ENCODE measurements at regions not wholly inside any gene's neighbourhood (a gene's known extent, or its start where the extent isn't known, plus 50 kb on each side); places are given as distances from the start of the nearest gene placed in this dataset.
A peak's percentile ranks its signal among the peaks of the same experiment; 100 is the strongest.

GRCh38 chr3:81363816-81364215 lies 397.6 kb downstream of the GBE1 start:
- no peaks in the 10 kb centered on the region for H3K27me3 ChIP-seq (ENCODE audit: control insufficient read depth, insufficient read depth, low read length)
- H3K36me3 ChIP-seq (ENCODE audit: control insufficient read depth, insufficient read depth, low read length), result no peaks in the 10 kb centered on the region
- no peak for TF ChIP-seq CTCF (IDR thresholded peaks at IDR 0.05; ENCODE audit: insufficient read depth, low read length, severe bottlenecking)
- FAIRE-seq (no peak), DNase-seq (ENCODE audit: low read depth) (no peak)
- no peak overlapping the region for H3K4me3 ChIP-seq (ENCODE audit: low read depth, low read length)

DNA sequence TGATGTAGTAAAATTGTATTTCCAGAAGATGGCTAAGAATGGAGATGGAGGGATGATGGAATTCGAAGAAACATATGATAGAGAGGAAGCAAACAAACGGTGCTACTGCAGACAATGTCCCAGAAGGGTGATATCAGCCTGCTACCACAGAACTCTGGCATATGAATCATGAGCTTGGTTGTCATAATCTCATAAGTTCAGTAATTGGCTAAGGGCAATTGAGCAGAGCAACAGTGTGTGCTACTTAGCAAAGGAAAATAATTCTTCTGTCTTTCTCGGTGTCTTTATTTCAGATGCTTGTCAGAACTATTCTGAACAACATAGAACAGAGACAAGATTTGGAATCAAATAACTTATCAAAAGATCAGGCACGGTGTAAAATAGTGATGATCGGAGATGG lies 407.3 kb downstream of the GBE1 start:
- DNase-seq (ENCODE audit: low read depth), result peak; percentile 8
- Histone ChIP-seq H3K4me3 (ENCODE audit: low read depth, low read length) (no peak overlapping the region), H3K36me3 (ENCODE audit: control insufficient read depth, insufficient read depth, low read length) (no peaks in the 10 kb centered on the region), H3K27me3 (ENCODE audit: control insufficient read depth, insufficient read depth, low read length) (no peaks in the 10 kb centered on the region)
- no peak for FAIRE-seq
- TF ChIP-seq CTCF (IDR thresholded peaks at IDR 0.05; ENCODE audit: insufficient read depth, low read length, severe bottlenecking), result no peak

DNA sequence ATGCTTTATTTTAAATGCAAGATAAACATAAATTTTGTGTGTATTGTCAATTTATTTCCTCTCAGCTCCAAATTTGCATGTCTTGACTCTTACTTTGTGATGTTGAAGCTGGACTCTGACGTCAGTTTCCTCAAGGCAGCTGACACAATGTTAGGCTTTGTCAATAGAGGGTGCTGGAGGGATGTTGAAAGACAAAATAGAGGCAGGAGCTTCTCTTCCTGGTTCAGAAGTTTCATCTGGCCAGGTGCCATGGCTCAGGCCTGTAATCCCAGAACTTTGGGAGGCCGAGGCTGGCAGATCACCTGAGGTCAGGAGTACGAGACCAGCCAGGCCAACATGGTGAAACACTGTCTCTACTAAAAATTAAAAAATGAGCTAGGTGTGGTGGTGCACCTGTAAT lies 408.6 kb downstream of the GBE1 start:
- Histone ChIP-seq H3K4me3 (ENCODE audit: low read depth, low read length) (no peak overlapping the region), H3K27me3 (ENCODE audit: control insufficient read depth, insufficient read depth, low read length) (no peaks in the 10 kb centered on the region), H3K36me3 (ENCODE audit: control insufficient read depth, insufficient read depth, low read length) (no peaks in the 10 kb centered on the region)
- peak; percentile 17 for TF ChIP-seq CTCF (IDR thresholded peaks at IDR 0.05; ENCODE audit: insufficient read depth, low read length, severe bottlenecking)
- DNase-seq (ENCODE audit: low read depth) (peak; percentile 73), FAIRE-seq (no peak)

DNA sequence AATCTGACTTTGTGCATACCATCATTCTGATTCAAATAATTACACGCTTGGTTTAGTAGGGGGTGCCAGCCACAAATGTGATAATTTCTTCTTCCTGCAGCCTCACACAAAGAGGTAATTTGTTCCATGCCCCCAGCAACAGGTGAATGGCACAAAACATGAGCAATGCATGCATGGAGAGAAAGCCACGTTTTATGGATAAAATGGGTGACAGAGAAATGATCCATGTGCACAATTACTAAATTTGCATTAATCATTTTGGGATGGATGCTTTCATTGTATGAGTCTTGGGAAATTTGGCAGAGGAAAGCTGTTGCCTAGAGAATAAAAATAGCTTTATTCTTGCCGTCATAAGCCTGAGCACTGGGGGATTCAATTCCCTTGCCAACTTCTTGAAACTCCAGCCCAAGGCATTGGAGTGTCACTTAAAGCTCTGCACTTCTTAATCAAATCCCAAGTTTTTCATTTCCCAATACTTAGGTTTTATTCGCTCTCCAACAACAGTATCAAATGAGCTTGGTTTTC lies 411.6 kb downstream of the GBE1 start:
- Histone ChIP-seq H3K27me3 (ENCODE audit: control insufficient read depth, insufficient read depth, low read length) (no peaks in the 10 kb centered on the region), H3K4me3 (ENCODE audit: low read depth, low read length) (no peak overlapping the region), H3K36me3 (ENCODE audit: control insufficient read depth, insufficient read depth, low read length) (no peaks in the 10 kb centered on the region)
- DNase-seq (ENCODE audit: low read depth), result no peak
- no peak for FAIRE-seq
- no peak for TF ChIP-seq CTCF (IDR thresholded peaks at IDR 0.05; ENCODE audit: insufficient read depth, low read length, severe bottlenecking)

DNA sequence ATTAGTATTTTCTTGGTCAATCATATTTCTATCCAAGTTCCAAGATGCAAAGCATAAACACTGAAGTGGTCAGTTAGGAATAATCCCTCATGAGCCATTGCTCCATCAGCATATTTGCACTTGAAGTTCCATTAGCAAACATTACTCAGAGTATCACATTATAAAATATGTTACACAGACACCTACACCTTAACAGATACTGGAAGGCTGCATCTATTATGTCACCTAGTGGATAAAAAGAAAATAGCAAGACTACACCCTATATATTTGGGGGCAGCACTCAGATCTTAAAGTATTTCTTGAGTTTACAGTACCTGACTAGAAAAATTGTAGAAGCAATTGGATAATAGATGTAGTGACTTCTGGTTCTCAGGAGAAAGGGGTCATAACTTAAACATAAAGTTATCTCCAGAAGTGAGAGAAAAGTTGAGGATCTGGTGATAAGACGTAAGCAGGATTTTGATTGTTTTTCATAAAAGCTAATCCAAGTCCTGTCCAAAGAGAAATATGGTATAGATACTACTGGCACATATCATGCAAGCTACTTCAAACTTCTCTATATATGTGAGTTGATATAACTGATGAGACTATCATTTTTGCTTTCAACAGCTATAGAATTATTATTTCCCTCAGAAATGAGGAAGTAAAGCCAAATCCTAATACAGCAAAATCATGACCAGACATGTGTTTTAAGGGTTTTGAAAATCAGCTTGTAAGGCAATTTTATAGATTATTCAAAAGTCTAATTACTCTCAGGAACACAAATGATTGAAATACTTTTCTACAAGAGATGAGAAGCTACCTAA lies 422.2 kb downstream of the GBE1 start:
- TF ChIP-seq CTCF (IDR thresholded peaks at IDR 0.05; ENCODE audit: insufficient read depth, low read length, severe bottlenecking), result peak; percentile 26
- DNase-seq (ENCODE audit: low read depth) (peak; percentile 81), FAIRE-seq (no peak)
- Histone ChIP-seq H3K36me3 (ENCODE audit: control insufficient read depth, insufficient read depth, low read length) (no peaks in the 10 kb centered on the region), H3K4me3 (ENCODE audit: low read depth, low read length) (no peak overlapping the region), H3K27me3 (ENCODE audit: control insufficient read depth, insufficient read depth, low read length) (no peaks in the 10 kb centered on the region)

All from bronchial epithelial cell (primary cell).